IMR-90 (cell line): ENCODE measurements at regions not wholly inside any gene's neighbourhood (a gene's known extent, or its start where the extent isn't known, plus 50 kb on each side); places are given as distances from the start of the nearest gene placed in this dataset.

Source experiments
- ATAC-seq: fragments of 200-7000 bp; cut with Tn5 transposase; 2 replicates; pipeline ENCODE4 v1.9.1; 2020; ENCODE audit warnings: low read depth, mild to moderate bottlenecking, moderate library complexity
- BruUV-seq: library from RNA; stranded (reverse); fragments of 400-500 nt; replicated peaks from 2 replicates; lab custom pipeline; 2021; lab: Mats Ljungman, UMichigan
- CTCF ChIA-PET: fragments of 300-600 bp; formaldehyde crosslinking; extraction: SDS; loops from one replicate; lab custom pipeline; 2021; ENCODE audit warnings: antibody characterized with exemption; lab: Yijun Ruan, JAX
- POLR2A ChIA-PET: fragments of 300-600 bp; sonication (Branson Sonifier 250); formaldehyde crosslinking; loops from one replicate; lab custom pipeline; 2022; ENCODE audit warnings: antibody characterized with exemption; ENCODE audit not compliant: unreplicated experiment; lab: Charles Lee
- DNase-seq: peaks from one replicate; pipeline ENCODE4 v3.0.0; 2013
- H2AFZ ChIP-seq: replicated peaks from 2 replicates; pipeline ENCODE3; 2013; ENCODE audit warnings: low read length, mild to moderate bottlenecking; ENCODE audit not compliant: poor library complexity
- H2AK5ac ChIP-seq: 2 replicates; pipeline ENCODE4 v1.6.1; 2013; ENCODE audit warnings: low read depth, low read length, inconsistent platforms
- H2AK9ac ChIP-seq: replicated peaks from 2 replicates; pipeline ENCODE3; 2013; ENCODE audit warnings: mild to moderate bottlenecking, low read depth, low read length, moderate library complexity; ENCODE audit not compliant: poor library complexity
- H2BK120ac ChIP-seq: 2 replicates; pipeline ENCODE4 v1.6.1; 2013; ENCODE audit warnings: low read depth, low read length, inconsistent platforms
- H2BK15ac ChIP-seq: 3 replicates; pipeline ENCODE4 v1.6.1; 2013; ENCODE audit warnings: low read depth, low read length, inconsistent platforms
- H2BK20ac ChIP-seq: 2 replicates; pipeline ENCODE4 v1.6.1; 2013; ENCODE audit warnings: low read depth, mild to moderate bottlenecking, inconsistent platforms, low read length, moderate library complexity
- H2BK5ac ChIP-seq: 2 replicates; pipeline ENCODE4 v1.6.1; 2013; ENCODE audit warnings: mild to moderate bottlenecking, low read depth, low read length, inconsistent platforms; ENCODE audit not compliant: poor library complexity, severe bottlenecking
- H3K14ac ChIP-seq: replicated peaks from 2 replicates; pipeline ENCODE4 v1.6.1; 2013; ENCODE audit warnings: low read depth, low read length, inconsistent platforms
- H3K18ac ChIP-seq: 2 replicates; pipeline ENCODE4 v1.6.1; 2013; ENCODE audit warnings: low read depth, low read length, control low read depth
- H3K23ac ChIP-seq: 2 replicates; pipeline ENCODE4 v1.6.1; 2013; ENCODE audit warnings: low read depth, low read length, inconsistent platforms
- H3K27ac ChIP-seq: 2 replicates; pipeline ENCODE4 v1.5.1; 2013; ENCODE audit warnings: mild to moderate bottlenecking, control low read depth, low read length; ENCODE audit not compliant: insufficient read depth
- H3K27me3 ChIP-seq: 2 replicates; pipeline ENCODE4 v1.6.1; 2013; ENCODE audit warnings: low read length; ENCODE audit not compliant: control insufficient read depth, insufficient read depth
- H3K36me3 ChIP-seq: 2 replicates; pipeline ENCODE4 v1.6.1; 2013; ENCODE audit warnings: low read length, mixed read lengths; ENCODE audit not compliant: control insufficient read depth, insufficient read depth
- H3K4ac ChIP-seq: 2 replicates; pipeline ENCODE4 v1.6.1; 2013; ENCODE audit warnings: low read depth, low read length, inconsistent platforms
- H3K4me1 ChIP-seq: 2 replicates; pipeline ENCODE4 v1.6.1; 2013; ENCODE audit warnings: low read length, mixed read lengths; ENCODE audit not compliant: control insufficient read depth, insufficient read depth
- H3K4me2 ChIP-seq: 2 replicates; pipeline ENCODE4 v1.6.1; 2013; ENCODE audit warnings: low read depth, mild to moderate bottlenecking, control low read depth, low read length, moderate library complexity
- H3K4me3 ChIP-seq: 2 replicates; pipeline ENCODE4 v1.5.1; 2013; ENCODE audit warnings: low read depth, mild to moderate bottlenecking, control low read depth, low read length, moderate library complexity; ENCODE audit not compliant: insufficient read depth
- H3K56ac ChIP-seq: 2 replicates; pipeline ENCODE4 v1.6.1; 2013; ENCODE audit warnings: low read length, inconsistent platforms; ENCODE audit not compliant: insufficient read depth; ENCODE audit errors: extremely low read depth
- H3K79me1 ChIP-seq, 2 experiments: 2 replicates each; pipeline ENCODE4 v1.6.1; 2013; ENCODE audit warnings: low read length in 2 of 2, inconsistent platforms in 1 of 2, low read depth in 1 of 2
- H3K9ac ChIP-seq: 2 replicates; pipeline ENCODE4 v1.6.1; 2013; ENCODE audit warnings: low read depth, low read length, control low read depth
- H3K9me1 ChIP-seq: 2 replicates; pipeline ENCODE4 v1.6.1; 2013; ENCODE audit warnings: low read length, inconsistent platforms; ENCODE audit not compliant: insufficient read depth
- H3K9me3 ChIP-seq: 2 replicates; pipeline ENCODE4 v1.6.1; 2013; ENCODE audit warnings: low read length; ENCODE audit not compliant: control insufficient read depth, insufficient read depth
- H4K20me1 ChIP-seq: 2 replicates; pipeline ENCODE4 v1.6.1; 2013; ENCODE audit warnings: low read length, inconsistent platforms; ENCODE audit not compliant: insufficient read depth
- H4K5ac ChIP-seq: 2 replicates; pipeline ENCODE4 v1.6.1; 2013; ENCODE audit warnings: mild to moderate bottlenecking, low read depth, low read length, control low read depth
- H4K8ac ChIP-seq, 2 experiments: 2 replicates each; pipeline ENCODE4 v1.6.1; 2013; ENCODE audit warnings: low read depth in 2 of 2, low read length in 2 of 2, control low read depth in 1 of 2, inconsistent platforms in 1 of 2
- H4K91ac ChIP-seq: 2 replicates; pipeline ENCODE4 v1.6.1; 2013; ENCODE audit warnings: low read depth, low read length, inconsistent platforms; ENCODE audit not compliant: insufficient read depth
- SMC3 ChIP-seq: fragments of 150-350 bp; IDR thresholded peaks from 2 replicates; pipeline ENCODE4 v1.6.1; 2016; ENCODE audit warnings: low read depth, mild to moderate bottlenecking, antibody characterized with exemption, low read length, moderate library complexity
- WGBS, 2 experiments: methylation state at CpG; one replicate each; pipeline versions ENCODE4 v1.1.5 to v1.1.7; 2013; ENCODE audit warnings: missing lambda C conversion rate in 2 of 2; ENCODE audit not compliant: insufficient read length in 1 of 2; ENCODE audit errors: extremely low coverage in 2 of 2; 5-methylcytosine and 5-hydroxymethylcytosine counted together
- dilution Hi-C: fragments of 300-500 bp; cut with HindIII; formaldehyde crosslinking; loops from one replicate; pipeline ENCODE4 v1.14.3; 2018; ENCODE audit warnings: low sequenced_read_pairs; ENCODE audit not compliant: unreplicated experiment
- in situ Hi-C: fragments of 300-500 bp; cut with MboI; formaldehyde crosslinking; loops from 3 replicates; pipeline ENCODE4 v1.14.3; 2019; ENCODE audit warnings: low sequenced_read_pairs, inconsistent platforms, mixed read lengths
- intact Hi-C: fragments of 100-400 bp; cut with micrococcal nuclease; formaldehyde crosslinking; loops from 2 replicates; pipeline ENCODE4 v1.10.0; 2022

GRCh38 chr1:78231477-78231876 lies 185.7 kb downstream of the GIPC2 start:
- ChIA-PET CTCF (interaction anchor here (1.1 kb wide), 1 partner anchor 44 kb away, joined by 3 read pairs; no protein-coding TSS in a partner anchor), POLR2A (no interaction called here)
- Histone ChIP-seq H4K8ac (no peak overlapping the region), H4K5ac (no peak overlapping the region), H3K36me3 (no peaks in the 10 kb centered on the region), H3K18ac (no peak overlapping the region), H2BK5ac (no peak overlapping the region), H2AFZ (no peak overlapping the region), H3K4me3 (no peak overlapping the region), H3K9me1 (no peaks in the 10 kb centered on the region), H2AK5ac (no peak overlapping the region), H3K27ac (no peak overlapping the region), H4K20me1 (no peaks in the 10 kb centered on the region), H3K4me2 (no peak overlapping the region), H3K23ac (no peak overlapping the region), H3K4me1 (peaks cover 4% of the 10 kb centered on the region), H2BK15ac (no peak overlapping the region), H4K91ac (no peak overlapping the region; the same call in 1 of the 2 replicates), H3K14ac (no peak overlapping the region), H3K9me3 (peaks cover 3% of the 10 kb centered on the region), H2BK20ac (no peak overlapping the region), H3K27me3 (no peaks in the 10 kb centered on the region), H3K56ac (no peak overlapping the region), H2AK9ac (no peak overlapping the region), H3K79me1 (no peaks in the 10 kb centered on the region), H2BK120ac (no peak overlapping the region), H3K4ac (no peak overlapping the region), H3K9ac (no peak overlapping the region)
- intact Hi-C loops (no loop called here), in situ Hi-C loops (no loop called here), dilution Hi-C loops (no loop called here)
- ATAC-seq = no peak
- no CpG with 5 or more reads among the region's 3 CpGs for WGBS, 2 experiments
- no peak for TF ChIP-seq SMC3
- no peak for DNase-seq
- no TSS peak for BruUV-seq
